Tibial artery (tissue), 4 donors: ENCODE measurements at regions not wholly inside any gene's neighbourhood (a gene's known extent, or its start where the extent isn't known, plus 50 kb on each side); places are given as distances from the start of the nearest gene placed in this dataset.

ENCODE experiments used
- DNase-seq, 2 donors: peaks; one replicate each; pipeline ENCODE4 v3.0.0-alpha.2; 2019
- H3K27ac ChIP-seq, 2 donors: fragments of 200-600 bp; sonication (generic) in 1 of 2; 1 replicate in 1 of 2; 2 replicates in 1 of 2; pipeline ENCODE4 v1.5.1; 2018 to 2019; ENCODE audit warnings: mild to moderate bottlenecking in 1 of 2
- H3K27me3 ChIP-seq, 2 donors: fragments of 200-600 bp; sonication (generic) in 1 of 2; one replicate each; pipeline versions ENCODE4 v1.5.1 to v1.6.0; 2016 to 2019
- H3K36me3 ChIP-seq, 3 donors: fragments of 200-600 bp; sonication (generic) in 2 of 3; one replicate each; pipeline ENCODE4 v1.5.1; 2016 to 2019; ENCODE audit warnings: mild to moderate bottlenecking in 2 of 3
- H3K4me1 ChIP-seq, 4 donors: fragments of 200-600 bp; sonication (generic) in 2 of 4; 1 replicate in 3 of 4; 2 replicates in 1 of 4; pipeline ENCODE4 v1.5.1; 2016 to 2019
- H3K4me3 ChIP-seq, 2 donors: fragments of 200-600 bp; sonication (generic) in 1 of 2; 1 replicate in 1 of 2; 2 replicates in 1 of 2; pipeline ENCODE4 v1.5.1; 2018 to 2019; ENCODE audit warnings: mild to moderate bottlenecking in 2 of 2
- H3K9me3 ChIP-seq, 3 donors: fragments of 200-600 bp; sonication (generic) in 1 of 3; one replicate each; pipeline ENCODE4 v1.5.1; 2016 to 2019
- CTCF ChIP-seq, 2 experiments: fragments of 200-600 bp in 1 of 2; fragments of 450-650 bp in 1 of 2; IDR thresholded peaks; one replicate each; pipeline ENCODE4 v1.5.1; 2017 to 2019; ENCODE audit warnings: antibody characterized with exemption in 2 of 2, mild to moderate bottlenecking in 1 of 2, moderate library complexity in 1 of 2
- intact Hi-C: fragments of 100-400 bp; cut with DNase I; formaldehyde crosslinking; loops from one replicate; pipeline ENCODE4 v1.15.0; 2023; ENCODE audit warnings: low total_unique reads

GRCh38 chr10:128263891-128264688, 137.9 kb upstream of the MKI67 start:
- intact Hi-C loops = loop anchor here (5.0 kb wide), 1 partner anchor 1412 kb away; no protein-coding TSS in a partner anchor
- Histone ChIP-seq H3K27me3 (peaks cover 0 to 53% of the 10 kb centered on the region in 2 donors), H3K36me3 (no peaks in the 10 kb centered on the region), H3K27ac (no peak overlapping the region), H3K4me3 (no peak overlapping the region), H3K9me3 (peaks cover 0 to 4% (median 0%) of the 10 kb centered on the region in 3 donors), H3K4me1 (no peaks in the 10 kb centered on the region)
- TF ChIP-seq CTCF (IDR thresholded peaks at IDR 0.05) = peak; percentile 18 to 42
- peak in 1 of 2 donors; percentile 41 for DNase-seq

DNA sequence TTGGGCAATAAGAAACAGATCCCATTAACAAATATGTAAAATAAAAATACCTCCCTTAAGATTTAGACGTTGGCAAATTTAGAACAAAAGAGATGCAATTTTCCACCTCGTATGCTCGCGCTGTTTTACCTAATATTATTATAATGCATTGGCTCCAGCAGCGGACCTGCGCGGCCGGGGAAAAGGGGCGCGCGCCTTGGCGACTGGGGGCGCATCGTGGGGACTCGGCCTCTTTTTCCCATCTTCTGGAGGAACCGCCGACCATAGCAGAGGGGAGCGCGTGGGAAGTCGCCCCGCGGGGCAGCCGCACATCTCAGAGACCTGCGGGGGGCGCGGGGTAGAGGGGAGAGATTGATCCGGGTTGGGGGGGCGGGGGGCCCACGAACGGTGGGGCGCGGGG, 139.4 kb upstream of the MKI67 start:
- TF ChIP-seq CTCF (IDR thresholded peaks at IDR 0.05) = no peak
- no peak overlapping the region for H3K27ac ChIP-seq
- intact Hi-C loops = no loop called here
- no peaks in the 10 kb centered on the region for H3K36me3 ChIP-seq
- H3K4me1 ChIP-seq = no peaks in the 10 kb centered on the region
- DNase-seq = no peak
- peaks cover 0 to 63% of the 10 kb centered on the region in 2 donors for H3K27me3 ChIP-seq
- H3K4me3 ChIP-seq = no peak overlapping the region
- no peaks in the 10 kb centered on the region for H3K9me3 ChIP-seq

- peaks cover 0 to 76% of the 10 kb centered on the region in 2 donors for H3K27me3 ChIP-seq
Observed at GRCh38 chr10:128267581-128267980, 141.4 kb upstream of the MKI67 start.

GRCh38 chr10:128268015-128268722, 141.9 kb upstream of the MKI67 start:
- H3K4me3 ChIP-seq = no peak overlapping the region
- DNase-seq = no peak
- TF ChIP-seq CTCF (IDR thresholded peaks at IDR 0.05) = peak in 1 of 2 experiments; percentile 16
- H3K4me1 ChIP-seq = no peaks in the 10 kb centered on the region
- H3K27ac ChIP-seq = no peak overlapping the region
- no peaks in the 10 kb centered on the region for H3K9me3 ChIP-seq
- H3K36me3 ChIP-seq = no peaks in the 10 kb centered on the region
- H3K27me3 ChIP-seq = peaks cover 0 to 71% of the 10 kb centered on the region in 2 donors
- intact Hi-C loops = no loop called here

More at GRCh38 chr10:128267581-128267980, 141.4 kb upstream of the MKI67 start:
- no peak for DNase-seq
- no peaks in the 10 kb centered on the region for H3K4me1 ChIP-seq
- intact Hi-C loops = no loop called here
- H3K27ac ChIP-seq = no peak overlapping the region
- no peak for TF ChIP-seq CTCF (IDR thresholded peaks at IDR 0.05)
- no peaks in the 10 kb centered on the region for H3K9me3 ChIP-seq
- no peaks in the 10 kb centered on the region for H3K36me3 ChIP-seq
- H3K4me3 ChIP-seq = no peak overlapping the region

DNA sequence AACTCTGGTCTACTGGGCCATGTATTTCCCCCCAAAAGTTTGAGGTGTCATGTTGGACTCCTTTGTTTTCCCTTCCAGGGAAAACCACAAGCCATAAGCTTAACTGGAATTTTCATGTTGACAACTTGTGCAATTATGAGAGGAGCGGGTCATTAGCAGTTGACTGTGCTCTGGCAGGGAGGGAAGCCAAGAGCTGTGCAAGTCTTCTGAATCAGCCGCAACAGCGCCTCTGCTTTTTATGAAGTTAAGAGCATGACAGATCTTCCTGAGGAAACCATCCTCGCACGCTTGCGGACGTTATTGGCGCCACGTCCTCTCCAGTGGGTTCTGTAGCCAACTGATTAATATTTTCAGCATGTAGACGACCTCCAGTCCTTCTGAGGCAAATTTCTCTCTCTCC, 148.7 kb upstream of the MKI67 start:
- Histone ChIP-seq H3K27ac (no peak overlapping the region), H3K4me1 (peaks cover 0 to 6% (median 0%) of the 10 kb centered on the region in 4 donors), H3K9me3 (no peaks in the 10 kb centered on the region), H3K4me3 (no peak overlapping the region), H3K36me3 (no peaks in the 10 kb centered on the region), H3K27me3 (peaks cover 0 to 29% of the 10 kb centered on the region in 2 donors)
- DNase-seq = peak in 1 of 2 donors; percentile 65
- no peak for TF ChIP-seq CTCF (IDR thresholded peaks at IDR 0.05)
- intact Hi-C loops = no loop called here
